ENCODE measurements at regions not wholly inside any gene's neighbourhood (a gene's known extent, or its start where the extent isn't known, plus 50 kb on each side); places are given as distances from the start of the nearest gene placed in this dataset.

DNA sequence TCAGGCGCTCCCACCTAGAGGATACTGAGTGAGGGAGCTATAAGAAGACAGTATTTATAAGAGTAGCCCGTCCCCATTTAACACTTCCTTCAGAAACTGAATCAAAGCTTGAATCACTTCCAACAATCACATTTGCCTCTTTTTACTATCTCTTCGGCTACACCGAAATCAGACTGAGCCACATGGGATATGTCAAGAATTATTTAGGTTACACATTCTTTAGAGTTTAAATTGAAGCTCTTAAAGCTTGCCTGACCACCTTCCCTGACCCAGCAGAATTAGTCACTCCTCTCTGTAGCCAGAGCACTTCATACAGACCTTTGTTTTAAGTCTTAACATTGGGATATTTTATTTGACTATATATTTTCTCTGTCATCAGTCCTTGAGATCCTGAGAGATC lies 163.7 kb downstream of the MAFB start:
- in situ Hi-C loops (cut with MboI; ENCODE audit: low sequenced_read_pairs, unreplicated experiment), result no loop called here
- no peak for DNase-seq (ENCODE audit: low spot score)
- TF ChIP-seq, protein P1, sequence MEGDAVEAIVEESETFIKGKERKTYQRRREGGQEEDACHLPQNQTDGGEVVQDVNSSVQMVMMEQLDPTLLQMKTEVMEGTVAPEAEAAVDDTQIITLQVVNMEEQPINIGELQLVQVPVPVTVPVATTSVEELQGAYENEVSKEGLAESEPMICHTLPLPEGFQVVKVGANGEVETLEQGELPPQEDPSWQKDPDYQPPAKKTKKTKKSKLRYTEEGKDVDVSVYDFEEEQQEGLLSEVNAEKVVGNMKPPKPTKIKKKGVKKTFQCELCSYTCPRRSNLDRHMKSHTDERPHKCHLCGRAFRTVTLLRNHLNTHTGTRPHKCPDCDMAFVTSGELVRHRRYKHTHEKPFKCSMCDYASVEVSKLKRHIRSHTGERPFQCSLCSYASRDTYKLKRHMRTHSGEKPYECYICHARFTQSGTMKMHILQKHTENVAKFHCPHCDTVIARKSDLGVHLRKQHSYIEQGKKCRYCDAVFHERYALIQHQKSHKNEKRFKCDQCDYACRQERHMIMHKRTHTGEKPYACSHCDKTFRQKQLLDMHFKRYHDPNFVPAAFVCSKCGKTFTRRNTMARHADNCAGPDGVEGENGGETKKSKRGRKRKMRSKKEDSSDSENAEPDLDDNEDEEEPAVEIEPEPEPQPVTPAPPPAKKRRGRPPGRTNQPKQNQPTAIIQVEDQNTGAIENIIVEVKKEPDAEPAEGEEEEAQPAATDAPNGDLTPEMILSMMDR (IDR thresholded peaks at IDR 0.05; ENCODE audit: borderline replicate concordance, control extremely low read depth, extremely low read depth, insufficient read depth, missing control alignments), result no peak

DNA sequence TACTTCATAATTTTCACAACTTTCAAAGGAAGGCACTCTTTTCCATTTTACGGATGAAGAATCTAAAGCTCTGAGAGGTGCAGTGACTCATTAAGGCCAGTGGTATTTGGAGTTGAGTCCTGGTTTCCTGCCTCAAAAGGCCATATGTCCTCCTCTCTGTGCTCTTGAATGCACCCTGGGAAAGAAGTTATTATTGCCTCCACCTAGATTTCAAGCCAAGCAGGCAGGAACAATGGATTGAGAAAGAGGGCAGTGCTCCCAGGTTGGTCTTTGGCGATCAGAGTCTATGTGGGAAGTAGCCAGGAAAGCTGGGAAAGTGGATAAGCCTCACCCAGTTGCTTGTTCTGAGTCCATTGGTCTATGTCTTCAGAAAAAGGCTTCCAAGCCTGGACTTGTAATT lies 165.0 kb downstream of the MAFB start:
- TF ChIP-seq, protein P1 (IDR thresholded peaks at IDR 0.05; ENCODE audit: borderline replicate concordance, control extremely low read depth, extremely low read depth, insufficient read depth, missing control alignments), result no peak
- in situ Hi-C loops (cut with MboI; ENCODE audit: low sequenced_read_pairs, unreplicated experiment), result no loop called here
- no peak for DNase-seq (ENCODE audit: low spot score)

DNA sequence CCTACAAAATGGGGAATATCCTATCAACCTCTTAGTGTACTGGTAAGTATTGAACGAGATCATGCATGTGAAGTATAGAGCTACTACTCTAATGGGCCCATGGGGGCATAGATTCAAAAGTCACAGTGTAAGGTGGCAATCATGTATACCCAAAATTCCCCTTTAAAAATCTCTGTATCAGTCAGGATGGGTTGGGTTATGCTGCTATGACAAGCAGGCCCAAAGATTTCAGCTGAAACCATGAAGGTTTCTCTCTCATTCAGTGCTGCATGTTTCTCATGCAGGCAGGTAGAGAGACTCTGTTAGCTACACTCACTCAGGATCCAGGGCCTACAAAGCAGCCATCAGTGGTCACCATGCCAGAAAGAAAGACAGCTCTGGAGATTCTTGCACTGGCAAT lies 166.6 kb downstream of the MAFB start:
- no peak for DNase-seq (ENCODE audit: low spot score)
- TF ChIP-seq, protein P1 (IDR thresholded peaks at IDR 0.05; ENCODE audit: borderline replicate concordance, control extremely low read depth, extremely low read depth, insufficient read depth, missing control alignments), result no peak
- in situ Hi-C loops (cut with MboI; ENCODE audit: low sequenced_read_pairs, unreplicated experiment), result no loop called here

DNA sequence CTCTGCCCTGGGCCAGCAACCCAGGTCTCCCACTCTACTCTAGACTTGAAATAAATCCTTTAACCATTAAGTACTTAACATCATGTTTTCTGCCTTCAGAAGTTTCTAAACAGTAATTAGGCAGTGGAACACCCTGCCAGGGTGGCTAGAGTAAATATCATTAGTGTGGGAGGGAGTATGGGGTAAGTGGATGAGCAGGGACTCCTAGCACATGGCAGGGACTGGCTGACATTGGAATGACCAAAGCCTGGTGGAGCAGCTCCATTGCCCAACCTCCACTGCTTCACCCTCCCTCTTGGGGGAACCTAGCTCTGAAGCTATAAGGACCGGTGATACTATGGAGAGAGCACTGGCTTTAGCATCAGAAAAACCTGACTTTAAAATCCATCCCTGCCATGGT lies 167.1 kb downstream of the MAFB start:
- DNase-seq (ENCODE audit: low spot score), result no peak
- TF ChIP-seq, protein P1 (IDR thresholded peaks at IDR 0.05; ENCODE audit: borderline replicate concordance, control extremely low read depth, extremely low read depth, insufficient read depth, missing control alignments), result no peak
- in situ Hi-C loops (cut with MboI; ENCODE audit: low sequenced_read_pairs, unreplicated experiment), result no loop called here

DNA sequence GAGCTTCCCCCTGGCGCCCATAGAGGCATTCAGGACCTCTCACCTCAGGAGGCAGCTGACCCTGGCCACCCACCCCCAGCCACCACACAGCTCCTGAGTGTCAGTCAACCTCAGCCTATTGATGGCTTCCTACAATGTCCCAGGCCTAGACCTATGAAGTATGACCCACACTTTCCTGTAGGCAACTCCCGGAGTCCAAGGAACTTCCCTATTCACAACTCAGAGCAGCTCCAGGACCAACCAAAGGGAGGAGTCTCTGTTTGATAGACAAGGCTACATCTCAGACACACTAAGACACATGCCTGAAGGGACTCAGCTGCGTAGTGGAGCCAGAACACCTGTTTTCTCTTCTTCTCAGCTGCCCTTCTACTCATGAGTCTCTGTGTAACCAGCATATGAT lies 169.1 kb downstream of the MAFB start:
- TF ChIP-seq, protein P1 (IDR thresholded peaks at IDR 0.05; ENCODE audit: borderline replicate concordance, control extremely low read depth, extremely low read depth, insufficient read depth, missing control alignments), result no peak
- in situ Hi-C loops (cut with MboI; ENCODE audit: low sequenced_read_pairs, unreplicated experiment), result no loop called here
- DNase-seq (ENCODE audit: low spot score), result no peak

DNA sequence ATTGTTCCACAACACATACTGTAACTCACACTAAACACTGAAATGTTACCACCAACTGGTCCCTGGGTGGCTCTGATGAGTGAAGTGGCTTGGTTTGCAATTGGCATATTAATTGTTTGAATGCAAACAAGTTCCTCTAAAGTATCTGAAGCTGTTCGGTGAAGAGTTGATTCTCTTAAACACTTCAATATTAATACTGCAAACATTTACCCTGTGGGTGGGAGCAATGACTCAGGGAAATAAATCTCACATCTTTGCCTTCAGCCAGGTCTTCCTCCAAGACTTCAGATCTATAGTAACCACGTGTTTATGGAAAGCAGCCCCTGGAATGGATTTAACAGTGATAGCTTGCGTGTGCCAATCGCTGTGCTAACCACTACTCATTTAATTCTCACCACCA lies 176.0 kb downstream of the MAFB start:
- in situ Hi-C loops (cut with MboI; ENCODE audit: low sequenced_read_pairs, unreplicated experiment), result no loop called here
- TF ChIP-seq, protein P1 (IDR thresholded peaks at IDR 0.05; ENCODE audit: borderline replicate concordance, control extremely low read depth, extremely low read depth, insufficient read depth, missing control alignments), result no peak
- no peak for DNase-seq (ENCODE audit: low spot score)

DNA sequence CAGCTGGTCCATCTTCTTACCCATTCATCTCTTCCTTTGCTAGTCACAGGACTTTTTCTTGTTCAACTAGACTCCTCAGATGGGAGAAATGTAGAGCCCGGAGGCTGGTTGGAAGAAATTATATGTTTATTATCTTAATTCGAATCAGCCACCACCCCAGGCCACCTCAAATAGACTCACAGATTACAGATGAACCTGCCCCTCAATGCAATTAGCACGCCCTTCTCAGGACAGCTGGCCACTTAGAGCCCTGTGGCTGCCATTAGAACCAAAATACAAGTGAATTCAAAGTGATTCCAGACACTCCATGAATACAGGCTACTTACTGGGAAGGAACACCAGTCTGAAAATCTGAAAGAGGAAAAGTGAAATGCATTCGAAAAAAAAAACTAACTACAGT lies 176.4 kb downstream of the MAFB start:
- DNase-seq (ENCODE audit: low spot score), result no peak
- TF ChIP-seq, protein P1 (IDR thresholded peaks at IDR 0.05; ENCODE audit: borderline replicate concordance, control extremely low read depth, extremely low read depth, insufficient read depth, missing control alignments), result no peak
- in situ Hi-C loops (cut with MboI; ENCODE audit: low sequenced_read_pairs, unreplicated experiment), result no loop called here
